ENCODE measurements at regions not wholly inside any gene's neighbourhood (a gene's known extent, or its start where the extent isn't known, plus 50 kb on each side); places are given as distances from the start of the nearest gene placed in this dataset.

- ATAC-seq (ENCODE audit: low read depth) (no peak), DNase-seq (no peak)
- H2BK20ac ChIP-seq (ENCODE audit: low read depth, low read length) = no peak overlapping the region
- ChIA-PET POLR2A (ENCODE audit: unreplicated experiment) (no interaction called here), CTCF (no interaction called here)
- no peaks in the 10 kb centered on the region for H3K27me3 ChIP-seq (ENCODE audit: control insufficient read depth, insufficient read depth, low read length)
- no peaks in the 10 kb centered on the region for H3K4me1 ChIP-seq (ENCODE audit: control insufficient read depth, insufficient read depth, low read length)
- WGBS, 2 experiments (ENCODE audit: extremely low coverage in 2 of 2, insufficient read length in 1 of 2) = 60% methylated on average over 1 of the region's 4 CpGs; no CpG with 5 or more reads in 1 of the 2 experiments
- H2AK9ac ChIP-seq (replicated peaks; ENCODE audit: low read depth, low read length, poor library complexity) = no peak overlapping the region
- H3K36me3 ChIP-seq (ENCODE audit: control insufficient read depth, insufficient read depth, low read length) = no peaks in the 10 kb centered on the region
- H2AFZ ChIP-seq (replicated peaks; ENCODE audit: low read length, poor library complexity) = no peak overlapping the region
- H3K18ac ChIP-seq (ENCODE audit: low read depth, low read length) = no peak overlapping the region
- H4K91ac ChIP-seq (ENCODE audit: insufficient read depth, low read depth, low read length) = no peak overlapping the region
- H2BK5ac ChIP-seq (ENCODE audit: low read depth, low read length, poor library complexity, severe bottlenecking) = no peak overlapping the region
- H3K9me1 ChIP-seq (ENCODE audit: insufficient read depth, low read length) = no peaks in the 10 kb centered on the region
- H2AK5ac ChIP-seq (ENCODE audit: low read depth, low read length) = no peak overlapping the region
- in situ Hi-C loops (cut with MboI; ENCODE audit: low sequenced_read_pairs) (no loop called here), intact Hi-C loops (cut with micrococcal nuclease) (no loop called here), dilution Hi-C loops (cut with HindIII; ENCODE audit: low sequenced_read_pairs, unreplicated experiment) (no loop called here)
- no TSS peak for BruUV-seq (replicated peaks)
- no peaks in the 10 kb centered on the region for H4K20me1 ChIP-seq (ENCODE audit: insufficient read depth, low read length)
- TF ChIP-seq NFE2L2 (IDR thresholded peaks at IDR 0.05; ENCODE audit: low read depth, low read length) = no peak
- no peak for TF ChIP-seq USF2 (IDR thresholded peaks at IDR 0.05; ENCODE audit: low read depth, low read length)
- no peak for TF ChIP-seq MAZ (IDR thresholded peaks at IDR 0.05; ENCODE audit: borderline replicate concordance, low read depth, low read length)
- TF ChIP-seq SMC3 (IDR thresholded peaks at IDR 0.05; ENCODE audit: low read depth, low read length) = no peak
- TF ChIP-seq, protein P1, sequence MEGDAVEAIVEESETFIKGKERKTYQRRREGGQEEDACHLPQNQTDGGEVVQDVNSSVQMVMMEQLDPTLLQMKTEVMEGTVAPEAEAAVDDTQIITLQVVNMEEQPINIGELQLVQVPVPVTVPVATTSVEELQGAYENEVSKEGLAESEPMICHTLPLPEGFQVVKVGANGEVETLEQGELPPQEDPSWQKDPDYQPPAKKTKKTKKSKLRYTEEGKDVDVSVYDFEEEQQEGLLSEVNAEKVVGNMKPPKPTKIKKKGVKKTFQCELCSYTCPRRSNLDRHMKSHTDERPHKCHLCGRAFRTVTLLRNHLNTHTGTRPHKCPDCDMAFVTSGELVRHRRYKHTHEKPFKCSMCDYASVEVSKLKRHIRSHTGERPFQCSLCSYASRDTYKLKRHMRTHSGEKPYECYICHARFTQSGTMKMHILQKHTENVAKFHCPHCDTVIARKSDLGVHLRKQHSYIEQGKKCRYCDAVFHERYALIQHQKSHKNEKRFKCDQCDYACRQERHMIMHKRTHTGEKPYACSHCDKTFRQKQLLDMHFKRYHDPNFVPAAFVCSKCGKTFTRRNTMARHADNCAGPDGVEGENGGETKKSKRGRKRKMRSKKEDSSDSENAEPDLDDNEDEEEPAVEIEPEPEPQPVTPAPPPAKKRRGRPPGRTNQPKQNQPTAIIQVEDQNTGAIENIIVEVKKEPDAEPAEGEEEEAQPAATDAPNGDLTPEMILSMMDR (conservative IDR thresholded peaks at IDR 0.05; ENCODE audit: low read depth, low read length) = no peak
- H3K9me3 ChIP-seq (ENCODE audit: control insufficient read depth, insufficient read depth, low read length) = no peaks in the 10 kb centered on the region
- no peak overlapping the region for H3K56ac ChIP-seq (ENCODE audit: extremely low read depth, insufficient read depth, low read length)
- no peak overlapping the region for H2BK120ac ChIP-seq (ENCODE audit: low read depth, low read length)
- no peak overlapping the region for H3K4ac ChIP-seq (ENCODE audit: low read depth, low read length)
- no peak overlapping the region for H3K23ac ChIP-seq (ENCODE audit: low read depth, low read length)
- H3K14ac ChIP-seq (replicated peaks; ENCODE audit: low read depth, low read length) = no peak overlapping the region
- H2BK15ac ChIP-seq (ENCODE audit: low read depth, low read length) = no peak overlapping the region
- no peak overlapping the region for H4K5ac ChIP-seq (ENCODE audit: low read depth, low read length)
- no peaks in the 10 kb centered on the region for H3K79me1 ChIP-seq (ENCODE audit: low read depth in 1 of 2, low read length in 2 of 2)
- no peak overlapping the region for H3K4me3 ChIP-seq (ENCODE audit: insufficient read depth, low read depth, low read length)
- no peak overlapping the region for H3K4me2 ChIP-seq (ENCODE audit: low read depth, low read length)
- no peak overlapping the region for H3K27ac ChIP-seq (ENCODE audit: insufficient read depth, low read length)
- no peak overlapping the region for H4K8ac ChIP-seq (ENCODE audit: low read depth in 2 of 2, low read length in 2 of 2)
- H3K9ac ChIP-seq (ENCODE audit: low read depth, low read length) = no peak overlapping the region
Measured at GRCh38 chr3:168362661-168363247, 267.0 kb upstream of the GOLIM4 start.
